Endothelial cell of umbilical vein (primary cell): ENCODE measurements at regions not wholly inside any gene's neighbourhood (a gene's known extent, or its start where the extent isn't known, plus 50 kb on each side); places are given as distances from the start of the nearest gene placed in this dataset.

Experiments used
- BruUV-seq: library from RNA; stranded (reverse); fragments of 400-500 nt; replicated peaks from 2 replicates; lab custom pipeline; 2021; lab: Mats Ljungman, UMichigan
- CTCF ChIA-PET: fragments of 300-600, 350-600 bp; sonication (Branson Sonifier 250); formaldehyde crosslinking; loops from one replicate; lab custom pipeline; 2021; ENCODE audit warnings: antibody characterized with exemption, inconsistent platforms; lab: Charles Lee
- POLR2A ChIA-PET: fragments of 300-600, 350-600 bp; sonication (Branson Sonifier 250); formaldehyde crosslinking; loops from one replicate; lab custom pipeline; 2021; ENCODE audit warnings: antibody characterized with exemption, inconsistent platforms; lab: Charles Lee
- DNase-seq: peaks from one replicate; pipeline ENCODE4 v3.0.0-alpha.2; 2011; ENCODE audit warnings: low read depth, low spot score
- FAIRE-seq: peaks from 2 replicates; lab custom pipeline; 2011; peaks lifted over from hg19 to GRCh38; lab: Jason Lieb, UNC
- H2AFZ ChIP-seq: 2 replicates; pipeline ENCODE4 v1.6.0; 2012; ENCODE audit warnings: low read depth, low read length, control low read depth, inconsistent platforms
- H3K27ac ChIP-seq: 2 replicates; pipeline ENCODE4 v1.5.1; 2011; ENCODE audit warnings: low read depth, mild to moderate bottlenecking, control low read depth, low read length, moderate library complexity; ENCODE audit not compliant: insufficient read depth
- H3K27me3 ChIP-seq, 2 experiments: 2 replicates each; pipeline versions ENCODE4 v1.6.0 to v1.6.1; 2011; ENCODE audit warnings: low read length in 2 of 2, mixed read lengths in 1 of 2; ENCODE audit not compliant: control insufficient read depth in 2 of 2, insufficient read depth in 2 of 2
- H3K36me3 ChIP-seq, 2 experiments: 2 replicates in 1 of 2; 3 replicates in 1 of 2; pipeline ENCODE4 v1.5.1; 2011; ENCODE audit warnings: low read length in 2 of 2, mild to moderate bottlenecking in 1 of 2, moderate library complexity in 1 of 2; ENCODE audit not compliant: control insufficient read depth in 2 of 2, insufficient read depth in 2 of 2; ENCODE audit errors: extremely low read depth in 1 of 2
- H3K4me1 ChIP-seq: 3 replicates; pipeline ENCODE4 v1.5.1; 2011; ENCODE audit warnings: mild to moderate bottlenecking, low read length; ENCODE audit not compliant: control insufficient read depth, insufficient read depth; ENCODE audit errors: extremely low read depth
- H3K4me2 ChIP-seq: 2 replicates; pipeline ENCODE4 v1.6.1; 2011; ENCODE audit warnings: low read length, control low read depth, mixed read lengths; ENCODE audit not compliant: insufficient read depth
- H3K4me3 ChIP-seq, 3 experiments: fragments of 200-600 bp in 1 of 3; sonication (generic), shearing (Covaris generic) in 1 of 3; replicated peaks in 1 of 3; 2 replicates each; pipeline ENCODE4 v1.5.1; 2011 to 2016; ENCODE audit warnings: control low read depth in 3 of 3, low read length in 3 of 3, mild to moderate bottlenecking in 2 of 3, inconsistent platforms in 1 of 3, low read depth in 1 of 3, moderate library complexity in 1 of 3; ENCODE audit not compliant: insufficient read depth in 1 of 3
- H3K79me2 ChIP-seq: 2 replicates; pipeline ENCODE4 v1.6.0; 2012; ENCODE audit warnings: low read length, inconsistent platforms; ENCODE audit not compliant: control insufficient read depth, insufficient read depth
- H3K9ac ChIP-seq: replicated peaks from 2 replicates; pipeline ENCODE3; 2011; ENCODE audit warnings: low read length, control low read depth; ENCODE audit not compliant: insufficient read depth; ENCODE audit errors: extremely low read depth
- H3K9me1 ChIP-seq: replicated peaks from 3 replicates; pipeline ENCODE4 v1.6.0; 2011; ENCODE audit warnings: mild to moderate bottlenecking, low read length; ENCODE audit not compliant: control insufficient read depth, insufficient read depth; ENCODE audit errors: extremely low read depth
- H3K9me3 ChIP-seq: replicated peaks from 2 replicates; pipeline ENCODE4 v1.5.1; 2012; ENCODE audit warnings: low read length, inconsistent platforms; ENCODE audit not compliant: control insufficient read depth, insufficient read depth
- H4K20me1 ChIP-seq: replicated peaks from 2 replicates; pipeline ENCODE3; 2011; ENCODE audit warnings: mild to moderate bottlenecking, low read length; ENCODE audit not compliant: control insufficient read depth, insufficient read depth; ENCODE audit errors: extremely low read depth
- EZH2 ChIP-seq: IDR thresholded peaks from 2 replicates; pipeline ENCODE4 v1.6.1; 2012; ENCODE audit warnings: borderline replicate concordance, low read depth, mild to moderate bottlenecking, moderate library complexity, low read length, inconsistent platforms; ENCODE audit not compliant: severe bottlenecking
- FOS ChIP-seq: IDR thresholded peaks from 2 replicates; pipeline ENCODE4 v1.6.1; 2011; ENCODE audit warnings: mild to moderate bottlenecking, low read length, moderate library complexity, borderline replicate concordance; ENCODE audit not compliant: insufficient read depth
- GATA2 ChIP-seq: IDR thresholded peaks from 2 replicates; pipeline ENCODE4 v1.7.0; 2011; ENCODE audit warnings: low read depth, mild to moderate bottlenecking, moderate library complexity, mixed read lengths, low read length; ENCODE audit not compliant: insufficient read length, insufficient read depth
- JUN ChIP-seq: IDR thresholded peaks from 2 replicates; pipeline ENCODE4 v1.6.1; 2011; ENCODE audit warnings: borderline replicate concordance, low read depth; ENCODE audit not compliant: insufficient read length, insufficient read depth
- MYC ChIP-seq: IDR thresholded peaks from one replicate; pipeline ENCODE4 v1.6.1; 2011; ENCODE audit warnings: mild to moderate bottlenecking, low read depth, low read length
- POLR2A ChIP-seq: IDR thresholded peaks from 2 replicates; pipeline ENCODE4 v1.6.1; 2012; ENCODE audit warnings: low read depth, mild to moderate bottlenecking, control low read depth, low read length
- POLR2AphosphoS5 ChIP-seq: IDR thresholded peaks from 2 replicates; pipeline ENCODE4 v1.6.1; 2012; ENCODE audit warnings: low read depth, mild to moderate bottlenecking, control low read depth, low read length, moderate library complexity; ENCODE audit not compliant: insufficient read depth
- dilution Hi-C: fragments of 300-500 bp; cut with MboI; formaldehyde crosslinking; loops from one replicate; pipeline ENCODE4 v1.15.0; 2019; ENCODE audit warnings: low sequenced_read_pairs; ENCODE audit not compliant: extremely low pct_ligation_motif_present
- intact Hi-C: fragments of 100-400 bp; cut with micrococcal nuclease; formaldehyde crosslinking; loops from one replicate; pipeline ENCODE4 v1.10.0; 2022
- TF ChIP-seq, protein P1 (sequence below), 2 donors: IDR thresholded peaks; 1 replicate in 1 of 2; 2 replicates in 1 of 2; pipeline ENCODE4 v1.5.1; 2011; ENCODE audit warnings: low read length in 2 of 2, mild to moderate bottlenecking in 2 of 2, moderate library complexity in 2 of 2, control low read depth in 1 of 2, inconsistent platforms in 1 of 2, low read depth in 1 of 2; ENCODE audit not compliant: insufficient read depth in 1 of 2; ENCODE audit errors: extremely low read depth in 1 of 2
- TF ChIP-seq, protein P2 (sequence below): IDR thresholded peaks from 2 replicates; pipeline ENCODE4 v1.6.1; 2011; ENCODE audit not compliant: insufficient read depth, insufficient read length

DNA sequence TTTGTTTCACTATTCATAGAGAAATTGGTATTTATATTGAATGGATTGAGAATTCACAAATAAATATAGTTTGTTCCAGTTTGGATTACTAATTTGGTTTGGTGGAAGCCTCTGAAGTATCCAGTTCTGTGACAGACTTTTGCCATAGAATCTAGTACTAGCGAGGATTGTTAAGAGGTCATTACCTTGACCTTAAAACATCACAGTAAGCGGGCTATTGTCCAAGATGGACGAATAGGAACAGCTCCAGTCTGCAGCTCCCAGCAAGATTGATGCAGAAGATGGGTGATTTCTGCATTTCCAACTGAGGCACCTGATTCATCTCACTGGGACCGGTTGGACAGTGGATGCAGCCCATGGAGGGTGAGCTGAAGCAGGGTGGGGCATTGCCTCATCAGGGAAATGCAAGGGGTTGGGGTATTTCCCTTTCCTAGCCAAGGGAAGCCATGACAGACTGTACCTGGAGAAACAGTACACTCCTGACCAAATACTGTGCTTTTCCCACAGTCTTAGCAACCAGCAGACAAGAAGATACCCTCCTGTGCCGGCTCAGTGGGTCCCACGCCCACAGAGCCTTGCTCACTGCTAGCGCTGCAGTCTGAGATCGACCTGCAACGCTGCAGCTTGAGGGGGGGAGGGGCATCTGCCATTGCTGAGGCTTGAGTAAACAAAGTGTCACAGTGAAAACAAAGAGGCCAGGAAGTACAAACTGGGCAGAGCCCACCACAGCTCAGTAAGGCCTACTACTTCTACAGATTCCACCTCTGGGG is 66.4 kb upstream of the NEDD9 start:
- BruUV-seq, result no TSS peak
- dilution Hi-C loops (no loop called here), intact Hi-C loops (loop anchor here (1.0 kb wide), 1 partner anchor 17 kb away; no protein-coding TSS in a partner anchor)
- no peaks in the 10 kb centered on the region for H3K36me3 ChIP-seq
- DNase-seq (peak; percentile 39), FAIRE-seq (no peak)
- no peaks in the 10 kb centered on the region for H4K20me1 ChIP-seq
- H2AFZ ChIP-seq, result peak overlapping the region; percentile 18
- ChIA-PET CTCF (no interaction called here), POLR2A (no interaction called here)
- H3K27ac ChIP-seq, result peak overlapping the region; percentile 2
- peak; percentile 26 for TF ChIP-seq POLR2AphosphoS5
- TF ChIP-seq GATA2, result no peak
- H3K27me3 ChIP-seq, result no peaks in the 10 kb centered on the region
- no peaks in the 10 kb centered on the region for H3K79me2 ChIP-seq
- H3K4me2 ChIP-seq, result no peak overlapping the region
- no peak overlapping the region for H3K4me3 ChIP-seq
- no peaks in the 10 kb centered on the region for H3K9me1 ChIP-seq
- H3K4me1 ChIP-seq, result peaks cover 9% of the 10 kb centered on the region
- H3K9me3 ChIP-seq, result no peaks in the 10 kb centered on the region
- H3K9ac ChIP-seq, result no peak overlapping the region

DNA sequence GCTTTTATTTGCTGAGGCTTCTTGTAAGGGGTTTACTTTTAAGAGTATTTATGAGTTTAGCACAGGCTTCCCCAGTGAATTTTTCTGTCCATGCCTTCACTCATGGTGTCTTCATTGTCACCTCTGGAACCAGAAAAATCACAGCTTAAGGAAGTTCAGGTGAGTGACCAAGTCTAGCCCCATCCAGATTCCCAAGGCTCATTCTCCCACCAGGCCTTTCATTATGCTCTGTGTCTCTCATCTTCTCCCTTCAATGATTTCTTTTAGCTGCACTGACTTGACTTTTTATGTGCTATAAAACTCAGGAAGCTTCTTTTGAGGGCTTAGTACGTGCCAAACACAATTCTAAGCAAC is 64.9 kb upstream of the NEDD9 start:
- Histone ChIP-seq H3K4me2 (no peak overlapping the region), H3K27me3 (no peaks in the 10 kb centered on the region), H3K9me3 (no peaks in the 10 kb centered on the region), H3K9me1 (no peaks in the 10 kb centered on the region), H3K27ac (no peak overlapping the region), H2AFZ (no peak overlapping the region), H3K36me3 (no peaks in the 10 kb centered on the region), H3K79me2 (no peaks in the 10 kb centered on the region), H3K9ac (no peak overlapping the region), H4K20me1 (no peaks in the 10 kb centered on the region), H3K4me1 (peaks cover 9% of the 10 kb centered on the region), H3K4me3 (no peak overlapping the region)
- ChIA-PET POLR2A (no interaction called here), CTCF (interaction anchor here (1.1 kb wide), 1 partner anchor 8 kb away, joined by 3 read pairs; no protein-coding TSS in a partner anchor)
- dilution Hi-C loops, result no loop called here
- TF ChIP-seq JUN (no peak), EZH2 (no peak), MYC (no peak), POLR2A (no peak), GATA2 (no peak), FOS (no peak), POLR2AphosphoS5 (no peak)
- TF ChIP-seq, protein P1, sequence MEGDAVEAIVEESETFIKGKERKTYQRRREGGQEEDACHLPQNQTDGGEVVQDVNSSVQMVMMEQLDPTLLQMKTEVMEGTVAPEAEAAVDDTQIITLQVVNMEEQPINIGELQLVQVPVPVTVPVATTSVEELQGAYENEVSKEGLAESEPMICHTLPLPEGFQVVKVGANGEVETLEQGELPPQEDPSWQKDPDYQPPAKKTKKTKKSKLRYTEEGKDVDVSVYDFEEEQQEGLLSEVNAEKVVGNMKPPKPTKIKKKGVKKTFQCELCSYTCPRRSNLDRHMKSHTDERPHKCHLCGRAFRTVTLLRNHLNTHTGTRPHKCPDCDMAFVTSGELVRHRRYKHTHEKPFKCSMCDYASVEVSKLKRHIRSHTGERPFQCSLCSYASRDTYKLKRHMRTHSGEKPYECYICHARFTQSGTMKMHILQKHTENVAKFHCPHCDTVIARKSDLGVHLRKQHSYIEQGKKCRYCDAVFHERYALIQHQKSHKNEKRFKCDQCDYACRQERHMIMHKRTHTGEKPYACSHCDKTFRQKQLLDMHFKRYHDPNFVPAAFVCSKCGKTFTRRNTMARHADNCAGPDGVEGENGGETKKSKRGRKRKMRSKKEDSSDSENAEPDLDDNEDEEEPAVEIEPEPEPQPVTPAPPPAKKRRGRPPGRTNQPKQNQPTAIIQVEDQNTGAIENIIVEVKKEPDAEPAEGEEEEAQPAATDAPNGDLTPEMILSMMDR (IDR thresholded peaks at IDR 0.05; ENCODE audit: extremely low read depth in 1 of 2, insufficient read depth in 1 of 2, low read depth in 1 of 2, low read length in 2 of 2), result no peak
- TF ChIP-seq, protein P2, sequence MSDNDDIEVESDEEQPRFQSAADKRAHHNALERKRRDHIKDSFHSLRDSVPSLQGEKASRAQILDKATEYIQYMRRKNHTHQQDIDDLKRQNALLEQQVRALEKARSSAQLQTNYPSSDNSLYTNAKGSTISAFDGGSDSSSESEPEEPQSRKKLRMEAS, result no peak
- DNase-seq (no peak), FAIRE-seq (no peak)
- intact Hi-C loops, result no loop called here
- no TSS peak for BruUV-seq
